ENCODE measurements at regions not wholly inside any gene's neighbourhood (a gene's known extent, or its start where the extent isn't known, plus 50 kb on each side); places are given as distances from the start of the nearest gene placed in this dataset.

DNA sequence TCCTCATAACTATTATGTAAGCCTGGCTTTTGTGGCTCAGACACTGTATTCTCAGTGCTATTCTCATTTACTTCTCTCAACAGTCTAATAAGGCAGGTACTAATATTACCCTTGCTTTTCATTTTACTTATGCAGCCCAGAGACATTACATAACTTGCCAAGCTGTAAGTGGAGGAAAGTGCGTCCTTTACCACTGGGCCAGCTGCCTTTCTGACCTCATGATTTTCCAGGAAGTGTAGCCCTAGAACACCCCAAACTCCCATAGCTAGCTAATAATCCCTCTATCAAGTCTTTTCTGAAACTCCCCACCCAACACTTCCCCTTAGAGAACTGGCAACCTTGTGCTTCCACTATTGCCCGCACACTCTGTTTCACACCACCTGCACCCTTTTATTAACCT, 192.9 kb upstream of the HMHB1 start:
- DNase-seq (ENCODE audit: low read depth, low spot score): no peak
- no peak overlapping the region for H3K4me3 ChIP-seq (ENCODE audit: control insufficient read depth in 2 of 3, extremely low read depth in 1 of 3, insufficient read depth in 2 of 3, low read depth in 1 of 3, low read length in 3 of 3)
- no peak overlapping the region for H3K27ac ChIP-seq (ENCODE audit: control insufficient read depth, insufficient read depth, low read length)
- H3K9me3 ChIP-seq (ENCODE audit: control insufficient read depth, low read depth, low read length): no peaks in the 10 kb centered on the region
- no peaks in the 10 kb centered on the region for H4K20me1 ChIP-seq (ENCODE audit: control insufficient read depth, extremely low read depth, insufficient read depth, low read length)
- no peak for TF ChIP-seq EZH2 (IDR thresholded peaks at IDR 0.05; ENCODE audit: low read length)
- TF ChIP-seq, protein P1, sequence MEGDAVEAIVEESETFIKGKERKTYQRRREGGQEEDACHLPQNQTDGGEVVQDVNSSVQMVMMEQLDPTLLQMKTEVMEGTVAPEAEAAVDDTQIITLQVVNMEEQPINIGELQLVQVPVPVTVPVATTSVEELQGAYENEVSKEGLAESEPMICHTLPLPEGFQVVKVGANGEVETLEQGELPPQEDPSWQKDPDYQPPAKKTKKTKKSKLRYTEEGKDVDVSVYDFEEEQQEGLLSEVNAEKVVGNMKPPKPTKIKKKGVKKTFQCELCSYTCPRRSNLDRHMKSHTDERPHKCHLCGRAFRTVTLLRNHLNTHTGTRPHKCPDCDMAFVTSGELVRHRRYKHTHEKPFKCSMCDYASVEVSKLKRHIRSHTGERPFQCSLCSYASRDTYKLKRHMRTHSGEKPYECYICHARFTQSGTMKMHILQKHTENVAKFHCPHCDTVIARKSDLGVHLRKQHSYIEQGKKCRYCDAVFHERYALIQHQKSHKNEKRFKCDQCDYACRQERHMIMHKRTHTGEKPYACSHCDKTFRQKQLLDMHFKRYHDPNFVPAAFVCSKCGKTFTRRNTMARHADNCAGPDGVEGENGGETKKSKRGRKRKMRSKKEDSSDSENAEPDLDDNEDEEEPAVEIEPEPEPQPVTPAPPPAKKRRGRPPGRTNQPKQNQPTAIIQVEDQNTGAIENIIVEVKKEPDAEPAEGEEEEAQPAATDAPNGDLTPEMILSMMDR (optimal IDR thresholded peaks at IDR 0.05 in 1 of 3, IDR thresholded peaks at IDR 0.05 in 1 of 3, conservative IDR thresholded peaks at IDR 0.05 in 1 of 3; ENCODE audit: extremely low read depth in 1 of 3, insufficient read depth in 2 of 3, low read length in 3 of 3): no peak
- H3K4me1 ChIP-seq (ENCODE audit: control insufficient read depth, extremely low read depth, insufficient read depth, low read length): no peaks in the 10 kb centered on the region
- no peak overlapping the region for H2AFZ ChIP-seq (ENCODE audit: control insufficient read depth, low read length)
- dilution Hi-C loops (cut with MboI; ENCODE audit: extremely low pct_ligation_motif_present, low sequenced_read_pairs): no loop called here
- H3K9ac ChIP-seq (ENCODE audit: control insufficient read depth, extremely low read depth, insufficient read depth, low read length): no peak overlapping the region
- H3K36me3 ChIP-seq (ENCODE audit: control insufficient read depth in 2 of 2, extremely low read depth in 1 of 2, insufficient read depth in 2 of 2, low read length in 2 of 2): no peaks in the 10 kb centered on the region
- H3K79me2 ChIP-seq (ENCODE audit: control insufficient read depth, insufficient read depth, low read length): no peaks in the 10 kb centered on the region
- FAIRE-seq: no peak
- no peaks in the 10 kb centered on the region for H3K27me3 ChIP-seq (ENCODE audit: control insufficient read depth, extremely low read depth, insufficient read depth, low read length)
- H3K9me1 ChIP-seq (ENCODE audit: control insufficient read depth, extremely low read depth, insufficient read depth, low read length): no peaks in the 10 kb centered on the region
- H3K4me2 ChIP-seq (ENCODE audit: control insufficient read depth, extremely low read depth, insufficient read depth, low read depth, low read length): no peak overlapping the region

GRCh38 chr5:143618141-143618540, 193.8 kb upstream of the HMHB1 start:
- Histone ChIP-seq H3K27ac (ENCODE audit: control insufficient read depth, insufficient read depth, low read length) (no peak overlapping the region), H4K20me1 (ENCODE audit: control insufficient read depth, extremely low read depth, insufficient read depth, low read length) (no peaks in the 10 kb centered on the region), H3K4me3 (ENCODE audit: control insufficient read depth in 2 of 3, extremely low read depth in 1 of 3, insufficient read depth in 2 of 3, low read depth in 1 of 3, low read length in 3 of 3) (no peak overlapping the region), H2AFZ (ENCODE audit: control insufficient read depth, low read length) (no peak overlapping the region), H3K9ac (ENCODE audit: control insufficient read depth, extremely low read depth, insufficient read depth, low read length) (no peak overlapping the region), H3K4me2 (ENCODE audit: control insufficient read depth, extremely low read depth, insufficient read depth, low read depth, low read length) (no peak overlapping the region), H3K9me1 (ENCODE audit: control insufficient read depth, extremely low read depth, insufficient read depth, low read length) (no peaks in the 10 kb centered on the region), H3K79me2 (ENCODE audit: control insufficient read depth, insufficient read depth, low read length) (no peaks in the 10 kb centered on the region), H3K27me3 (ENCODE audit: control insufficient read depth, extremely low read depth, insufficient read depth, low read length) (no peaks in the 10 kb centered on the region), H3K36me3 (ENCODE audit: control insufficient read depth in 2 of 2, extremely low read depth in 1 of 2, insufficient read depth in 2 of 2, low read length in 2 of 2) (no peaks in the 10 kb centered on the region), H3K9me3 (ENCODE audit: control insufficient read depth, low read depth, low read length) (no peaks in the 10 kb centered on the region), H3K4me1 (ENCODE audit: control insufficient read depth, extremely low read depth, insufficient read depth, low read length) (no peaks in the 10 kb centered on the region)
- dilution Hi-C loops (cut with MboI; ENCODE audit: extremely low pct_ligation_motif_present, low sequenced_read_pairs): no loop called here
- TF ChIP-seq, protein P1 (optimal IDR thresholded peaks at IDR 0.05 in 1 of 3, IDR thresholded peaks at IDR 0.05 in 1 of 3, conservative IDR thresholded peaks at IDR 0.05 in 1 of 3; ENCODE audit: extremely low read depth in 1 of 3, insufficient read depth in 2 of 3, low read length in 3 of 3): no peak
- TF ChIP-seq EZH2 (IDR thresholded peaks at IDR 0.05; ENCODE audit: low read length): no peak
- FAIRE-seq (no peak), DNase-seq (ENCODE audit: low read depth, low spot score) (no peak)
